ENCODE measurements at regions not wholly inside any gene's neighbourhood (a gene's known extent, or its start where the extent isn't known, plus 50 kb on each side); places are given as distances from the start of the nearest gene placed in this dataset.

GRCh38 chr15:62474771-62475124, 309.7 kb upstream of the C2CD4B start:
- no peak for DNase-seq

- DNase-seq: no peak
Observed at GRCh38 chr15:62475591-62475990, 310.5 kb upstream of the C2CD4B start.

GRCh38 chr15:62476163-62476562, 311.1 kb upstream of the C2CD4B start:
- no peak for DNase-seq

- DNase-seq: no peak
Observed at GRCh38 chr15:62477929-62478328, 312.8 kb upstream of the C2CD4B start.

GRCh38 chr15:62482785-62483429, 317.8 kb upstream of the C2CD4B start:
- DNase-seq: peak; percentile 62

- no peak for DNase-seq
Observed at GRCh38 chr15:62483814-62484213, 318.7 kb upstream of the C2CD4B start.

GRCh38 chr15:62485170-62485720, 320.2 kb upstream of the C2CD4B start:
- no peak for DNase-seq

GRCh38 chr15:62486041-62486440, 321.0 kb upstream of the C2CD4B start:
- no peak for DNase-seq

- DNase-seq: no peak
Observed at GRCh38 chr15:62488387-62488786, 323.3 kb upstream of the C2CD4B start.

- DNase-seq: no peak
Observed at GRCh38 chr15:62491642-62492041, 326.6 kb upstream of the C2CD4B start.

GRCh38 chr15:62492900-62493299, 327.8 kb upstream of the C2CD4B start:
- no peak for DNase-seq

- no peak for DNase-seq
Observed at GRCh38 chr15:62494197-62494596, 329.1 kb upstream of the C2CD4B start.

GRCh38 chr15:62495670-62496614, 330.9 kb upstream of the C2CD4B start:
- DNase-seq: peak; percentile 3

- no peak for DNase-seq
Observed at GRCh38 chr15:62497356-62497755, 332.3 kb upstream of the C2CD4B start.

- no peak for DNase-seq
Observed at GRCh38 chr15:62498278-62498677, 333.2 kb upstream of the C2CD4B start.

GRCh38 chr15:62498712-62499111, 333.6 kb upstream of the C2CD4B start:
- no peak for DNase-seq

- no peak for DNase-seq
Observed at GRCh38 chr15:62500325-62500724, 335.2 kb upstream of the C2CD4B start.

- no peak for DNase-seq
Observed at GRCh38 chr15:62502451-62502850, 337.4 kb upstream of the C2CD4B start.

GRCh38 chr15:62503451-62503850, 338.4 kb upstream of the C2CD4B start:
- no peak for DNase-seq

- DNase-seq: no peak
Observed at GRCh38 chr15:62505762-62506161, 340.7 kb upstream of the C2CD4B start.

GRCh38 chr15:62506217-62506805, 341.2 kb upstream of the C2CD4B start:
- no peak for DNase-seq

- no peak for DNase-seq
Observed at GRCh38 chr15:62509395-62509958, 344.4 kb upstream of the C2CD4B start.

GRCh38 chr15:62510791-62511190, 345.7 kb upstream of the C2CD4B start:
- no peak for DNase-seq

All from OCI-M1 (cell line).